Fibroblast of lung (primary cell): ENCODE measurements at regions not wholly inside any gene's neighbourhood (a gene's known extent, or its start where the extent isn't known, plus 50 kb on each side); places are given as distances from the start of the nearest gene placed in this dataset.

Experiments
- DNase-seq, 2 donors: peaks; one replicate each; pipeline versions ENCODE4 v3.0.0 to v3.0.0-alpha.2; 2010; ENCODE audit warnings: low read depth in 2 of 2
- H2AFZ ChIP-seq: 2 replicates; pipeline ENCODE4 v1.5.1; 2012; ENCODE audit warnings: low read length, control low read depth, inconsistent platforms
- H3K27ac ChIP-seq: 2 replicates; pipeline ENCODE4 v1.5.1; 2011; ENCODE audit warnings: low read length, control low read depth; ENCODE audit not compliant: insufficient read depth
- H3K27me3 ChIP-seq: 2 replicates; pipeline ENCODE4 v1.5.1; 2011; ENCODE audit warnings: mild to moderate bottlenecking, low read length; ENCODE audit not compliant: control insufficient read depth, insufficient read depth
- H3K36me3 ChIP-seq: 2 replicates; pipeline ENCODE4 v1.5.1; 2011; ENCODE audit warnings: low read length; ENCODE audit not compliant: control insufficient read depth, insufficient read depth
- H3K4me1 ChIP-seq: 2 replicates; pipeline ENCODE4 v1.5.1; 2011; ENCODE audit warnings: low read length; ENCODE audit not compliant: control insufficient read depth, insufficient read depth; ENCODE audit errors: extremely low read depth
- H3K4me2 ChIP-seq: 2 replicates; pipeline ENCODE4 v1.5.1; 2011; ENCODE audit warnings: low read length, control low read depth; ENCODE audit not compliant: insufficient read depth; ENCODE audit errors: extremely low read depth
- H3K4me3 ChIP-seq, 4 experiments: fragments of 200-600 bp in 1 of 4; sonication (generic) in 1 of 4; replicated peaks in 1 of 4; 2 replicates each; pipeline ENCODE4 v1.5.1; 2011 to 2016; ENCODE audit warnings: low read length in 4 of 4, low read depth in 3 of 4, mild to moderate bottlenecking in 3 of 4, control low read depth in 2 of 4, inconsistent platforms in 1 of 4, mixed read lengths in 1 of 4; ENCODE audit not compliant: insufficient read depth in 1 of 4; ENCODE audit errors: control extremely low read depth in 1 of 4
- H3K79me2 ChIP-seq: 2 replicates; pipeline ENCODE4 v1.5.1; 2012; ENCODE audit warnings: mild to moderate bottlenecking, low read length, inconsistent platforms; ENCODE audit not compliant: control insufficient read depth, insufficient read depth
- H3K9ac ChIP-seq: 2 replicates; pipeline ENCODE4 v1.5.1; 2011; ENCODE audit warnings: mild to moderate bottlenecking, low read length, control low read depth; ENCODE audit not compliant: insufficient read depth
- H3K9me3 ChIP-seq: 2 replicates; pipeline ENCODE4 v1.5.1; 2012; ENCODE audit warnings: low read depth, low read length; ENCODE audit not compliant: control insufficient read depth, insufficient read depth
- H4K20me1 ChIP-seq: 2 replicates; pipeline ENCODE4 v1.5.1; 2011; ENCODE audit warnings: low read length; ENCODE audit not compliant: control insufficient read depth, insufficient read depth; ENCODE audit errors: extremely low read depth
- CTCF ChIP-seq, 2 donors: IDR thresholded peaks in 1 of 2; conservative IDR thresholded peaks in 1 of 2; 1 replicate in 1 of 2; 2 replicates in 1 of 2; pipeline ENCODE4 v1.5.1; 2011 to 2012; ENCODE audit warnings: low read length in 2 of 2, control low read depth in 1 of 2, inconsistent platforms in 1 of 2, low read depth in 1 of 2, mild to moderate bottlenecking in 1 of 2
- EZH2 ChIP-seq: IDR thresholded peaks from 2 replicates; pipeline ENCODE4 v1.5.1; 2012; ENCODE audit warnings: low read length, control low read depth, mild to moderate bottlenecking; ENCODE audit errors: missing control alignments

GRCh38 chr16:86201746-86202145, 302.8 kb downstream of the IRF8 start:
- H3K4me3 ChIP-seq: no peak overlapping the region
- no peak overlapping the region for H3K27ac ChIP-seq
- H3K4me1 ChIP-seq: peaks cover 2% of the 10 kb centered on the region
- H3K27me3 ChIP-seq: peaks cover 5% of the 10 kb centered on the region
- no peaks in the 10 kb centered on the region for H3K9me3 ChIP-seq
- H3K9ac ChIP-seq: no peak overlapping the region
- H3K4me2 ChIP-seq: no peak overlapping the region
- TF ChIP-seq CTCF (conservative IDR thresholded peaks at IDR 0.05 in 1 of 2, IDR thresholded peaks at IDR 0.05 in 1 of 2; ENCODE audit: low read depth in 1 of 2, low read length in 2 of 2) (no peak), EZH2 (no peak)
- no peaks in the 10 kb centered on the region for H4K20me1 ChIP-seq
- DNase-seq: no peak
- H3K36me3 ChIP-seq: no peaks in the 10 kb centered on the region
- no peaks in the 10 kb centered on the region for H3K79me2 ChIP-seq
- H2AFZ ChIP-seq: no peak overlapping the region

GRCh38 chr16:86202267-86202666, 303.3 kb downstream of the IRF8 start:
- no peaks in the 10 kb centered on the region for H3K79me2 ChIP-seq
- no peak overlapping the region for H3K27ac ChIP-seq
- DNase-seq: no peak
- no peaks in the 10 kb centered on the region for H3K9me3 ChIP-seq
- H3K4me1 ChIP-seq: peaks cover 2% of the 10 kb centered on the region
- H2AFZ ChIP-seq: no peak overlapping the region
- no peaks in the 10 kb centered on the region for H4K20me1 ChIP-seq
- H3K4me2 ChIP-seq: no peak overlapping the region
- no peak overlapping the region for H3K9ac ChIP-seq
- H3K36me3 ChIP-seq: no peaks in the 10 kb centered on the region
- no peak overlapping the region for H3K4me3 ChIP-seq
- H3K27me3 ChIP-seq: peaks cover 5% of the 10 kb centered on the region
- TF ChIP-seq CTCF (conservative IDR thresholded peaks at IDR 0.05 in 1 of 2, IDR thresholded peaks at IDR 0.05 in 1 of 2; ENCODE audit: low read depth in 1 of 2, low read length in 2 of 2) (no peak), EZH2 (no peak)

GRCh38 chr16:86202760-86203426, 303.9 kb downstream of the IRF8 start:
- no peak overlapping the region for H2AFZ ChIP-seq
- H3K27ac ChIP-seq: no peak overlapping the region
- peaks cover 2% of the 10 kb centered on the region for H3K4me1 ChIP-seq
- DNase-seq: no peak
- no peaks in the 10 kb centered on the region for H3K79me2 ChIP-seq
- no peaks in the 10 kb centered on the region for H3K9me3 ChIP-seq
- no peak overlapping the region for H3K4me3 ChIP-seq
- H3K4me2 ChIP-seq: no peak overlapping the region
- H3K9ac ChIP-seq: no peak overlapping the region
- H3K27me3 ChIP-seq: peaks cover 5% of the 10 kb centered on the region
- no peaks in the 10 kb centered on the region for H4K20me1 ChIP-seq
- no peaks in the 10 kb centered on the region for H3K36me3 ChIP-seq
- TF ChIP-seq CTCF (conservative IDR thresholded peaks at IDR 0.05 in 1 of 2, IDR thresholded peaks at IDR 0.05 in 1 of 2; ENCODE audit: low read depth in 1 of 2, low read length in 2 of 2) (no peak), EZH2 (no peak)
